ENCODE measurements at regions not wholly inside any gene's neighbourhood (a gene's known extent, or its start where the extent isn't known, plus 50 kb on each side); places are given as distances from the start of the nearest gene placed in this dataset.

DNA sequence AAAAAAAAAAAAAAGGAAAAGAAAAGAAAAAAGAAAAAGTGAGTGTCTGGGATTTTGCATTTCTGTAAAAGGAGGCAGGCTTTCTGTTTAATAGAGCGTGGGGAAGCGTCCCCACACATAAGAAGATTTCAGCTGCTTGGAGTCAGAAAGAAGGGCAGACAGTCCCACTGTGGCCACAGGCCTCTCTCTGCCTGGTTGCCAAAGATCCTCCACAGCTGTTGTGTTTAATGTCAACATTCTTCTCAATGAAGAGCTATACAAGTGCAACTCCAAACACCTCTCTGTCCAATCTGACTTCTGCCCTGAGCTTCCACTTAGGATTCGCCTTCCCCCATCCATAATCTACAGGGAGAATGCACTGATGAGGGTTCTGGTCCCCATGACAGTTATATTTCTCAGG is 64.3 kb upstream of the MLN start:
- no peak overlapping the region for H3K4me3 ChIP-seq (ENCODE audit: low read depth in 1 of 3, low read length in 3 of 3)
- WGBS, 3 donors, result 83 to 93% (median 86%) methylated on average over 3 of the region's 3 CpGs

DNA sequence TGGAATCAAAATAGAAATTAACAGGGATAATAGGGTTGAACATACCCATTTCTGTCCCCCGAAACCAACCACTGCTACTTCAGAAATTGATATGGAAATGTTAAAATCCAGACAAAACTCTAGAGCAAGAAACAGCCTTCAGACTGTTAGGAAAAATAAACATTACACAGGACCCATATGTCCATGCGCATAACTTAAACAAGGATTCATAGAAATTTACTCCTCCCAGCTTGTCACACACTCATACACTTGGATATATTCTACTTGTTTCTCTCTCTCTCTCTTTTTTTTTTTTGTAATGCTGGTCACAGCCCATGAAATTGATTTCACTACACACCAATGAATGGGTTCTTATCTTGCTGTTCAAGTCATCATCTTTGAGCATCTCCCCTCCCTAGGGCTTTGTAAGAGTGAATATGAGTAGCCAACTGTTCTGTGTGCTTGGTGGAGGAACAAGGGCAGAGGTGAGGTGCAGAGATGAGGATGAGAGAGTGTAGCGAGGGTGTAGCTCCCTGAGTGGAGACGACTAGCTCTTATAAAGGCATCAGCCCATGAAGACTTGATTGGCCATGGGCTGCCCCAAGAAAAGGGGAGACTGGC is 61.8 kb upstream of the MLN start:
- no peak for DNase-seq
- Histone ChIP-seq H3K27me3 (ENCODE audit: control insufficient read depth in 3 of 3, insufficient read depth in 3 of 3, low read length in 3 of 3) (peaks cover 0 to 3% (median 2%) of the 10 kb centered on the region in 3 donors), H3K36me3 (ENCODE audit: control insufficient read depth in 3 of 3, insufficient read depth in 2 of 3, low read depth in 1 of 3, low read length in 3 of 3) (no peaks in the 10 kb centered on the region), H3K9me3 (ENCODE audit: control insufficient read depth in 2 of 2, insufficient read depth in 1 of 2, low read depth in 1 of 2, low read length in 1 of 2) (no peaks in the 10 kb centered on the region), H3K4me3 (ENCODE audit: low read depth in 1 of 3, low read length in 3 of 3) (no peak overlapping the region), H3K4me1 (ENCODE audit: control insufficient read depth in 3 of 3, insufficient read depth in 2 of 3, low read depth in 1 of 3, low read length in 2 of 3) (peaks cover 0 to 4% (median 0%) of the 10 kb centered on the region in 3 donors), H3K27ac (ENCODE audit: low read depth in 1 of 3, low read length in 2 of 3) (no peak overlapping the region)
- no peak for FAIRE-seq
- WGBS, 3 donors, result 73 to 96% (median 89%) methylated on average over 4 of the region's 4 CpGs

More for the DNA sequence above, 64.3 kb upstream of the MLN start:
- FAIRE-seq (no peak), DNase-seq (no peak)
- H3K4me1 ChIP-seq (ENCODE audit: control insufficient read depth in 3 of 3, insufficient read depth in 2 of 3, low read depth in 1 of 3, low read length in 2 of 3), result peaks cover 0 to 6% (median 0%) of the 10 kb centered on the region in 3 donors
- H3K36me3 ChIP-seq (ENCODE audit: control insufficient read depth in 3 of 3, insufficient read depth in 2 of 3, low read depth in 1 of 3, low read length in 3 of 3), result no peaks in the 10 kb centered on the region
- no peak overlapping the region for H3K27ac ChIP-seq (ENCODE audit: low read depth in 1 of 3, low read length in 2 of 3)
- H3K9me3 ChIP-seq (ENCODE audit: control insufficient read depth in 2 of 2, insufficient read depth in 1 of 2, low read depth in 1 of 2, low read length in 1 of 2), result no peaks in the 10 kb centered on the region
- peaks cover 0 to 3% (median 2%) of the 10 kb centered on the region in 3 donors for H3K27me3 ChIP-seq (ENCODE audit: control insufficient read depth in 3 of 3, insufficient read depth in 3 of 3, low read length in 3 of 3)

DNA sequence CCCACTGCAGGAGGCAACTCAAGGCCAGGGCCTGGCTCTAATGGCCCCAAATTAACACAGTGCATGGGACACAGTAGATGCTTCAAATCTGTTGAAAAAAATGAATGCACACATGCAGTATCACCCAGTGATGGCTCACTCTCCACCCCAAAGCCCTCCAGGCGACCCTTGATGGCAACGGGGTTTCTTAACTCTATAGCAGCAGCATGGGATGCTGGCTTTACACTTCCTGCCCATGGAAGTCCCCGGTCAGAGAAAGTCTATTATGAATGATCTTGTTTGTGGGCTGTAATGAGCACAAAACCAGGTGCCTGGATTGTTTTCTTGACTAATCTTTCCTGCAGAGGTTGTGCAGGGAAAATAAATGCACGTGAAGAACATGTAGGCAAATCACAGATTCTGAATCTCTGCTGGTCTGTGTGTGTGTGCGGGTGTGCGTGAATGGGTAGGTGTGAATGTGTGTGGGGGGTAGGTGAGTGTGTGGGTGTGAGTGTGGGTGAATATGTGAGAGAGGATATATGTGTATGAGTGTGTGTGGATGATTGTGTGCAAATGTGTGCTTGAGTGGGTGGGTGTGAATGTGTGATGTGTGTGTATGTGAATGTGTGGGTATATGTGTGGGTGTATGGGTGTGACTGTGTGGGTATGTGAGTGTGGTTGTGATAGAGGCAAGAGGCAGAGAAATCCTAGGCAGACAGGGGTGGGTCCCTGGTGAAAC is 60.1 kb upstream of the MLN start:
- Histone ChIP-seq H3K27ac (ENCODE audit: low read depth in 1 of 3, low read length in 2 of 3) (no peak overlapping the region), H3K36me3 (ENCODE audit: control insufficient read depth in 3 of 3, insufficient read depth in 2 of 3, low read depth in 1 of 3, low read length in 3 of 3) (no peaks in the 10 kb centered on the region), H3K9me3 (ENCODE audit: control insufficient read depth in 2 of 2, insufficient read depth in 1 of 2, low read depth in 1 of 2, low read length in 1 of 2) (no peaks in the 10 kb centered on the region), H3K4me1 (ENCODE audit: control insufficient read depth in 3 of 3, insufficient read depth in 2 of 3, low read depth in 1 of 3, low read length in 2 of 3) (peaks cover 0 to 4% (median 0%) of the 10 kb centered on the region in 3 donors), H3K4me3 (ENCODE audit: low read depth in 1 of 3, low read length in 3 of 3) (no peak overlapping the region), H3K27me3 (ENCODE audit: control insufficient read depth in 3 of 3, insufficient read depth in 3 of 3, low read length in 3 of 3) (peaks cover 0 to 3% (median 2%) of the 10 kb centered on the region in 3 donors)
- FAIRE-seq, result no peak
- 72 to 84% (median 75%) methylated on average over 6 of the region's 6 CpGs for WGBS, 3 donors
- no peak for DNase-seq

DNA sequence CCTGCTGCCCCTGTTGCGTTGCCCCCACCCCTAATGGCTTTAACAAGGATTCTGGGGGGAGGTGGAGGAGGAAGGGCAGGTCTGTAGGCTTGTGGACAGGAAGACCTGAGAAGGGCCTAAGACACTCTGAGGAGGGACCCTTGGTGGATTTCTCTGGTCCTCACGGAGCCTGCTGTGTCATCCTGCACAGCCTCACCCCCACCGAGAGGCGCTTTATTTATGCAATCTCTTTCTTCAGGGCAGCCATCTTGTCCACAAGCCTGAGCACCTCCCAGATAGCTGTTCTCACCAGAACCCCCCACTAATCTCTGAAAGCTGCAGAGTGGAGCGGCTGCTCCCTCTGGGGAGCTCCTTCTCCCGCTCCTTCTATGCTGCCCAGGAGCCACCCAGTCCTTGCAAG is 59.3 kb upstream of the MLN start:
- WGBS, 3 donors, result 93 to 99% (median 99%) methylated on average over 6 of the region's 6 CpGs
- no peak for FAIRE-seq
- Histone ChIP-seq H3K36me3 (ENCODE audit: control insufficient read depth in 3 of 3, insufficient read depth in 2 of 3, low read depth in 1 of 3, low read length in 3 of 3) (no peaks in the 10 kb centered on the region), H3K27me3 (ENCODE audit: control insufficient read depth in 3 of 3, insufficient read depth in 3 of 3, low read length in 3 of 3) (peaks cover 0 to 3% (median 2%) of the 10 kb centered on the region in 3 donors), H3K9me3 (ENCODE audit: control insufficient read depth in 2 of 2, insufficient read depth in 1 of 2, low read depth in 1 of 2, low read length in 1 of 2) (no peaks in the 10 kb centered on the region), H3K4me1 (ENCODE audit: control insufficient read depth in 3 of 3, insufficient read depth in 2 of 3, low read depth in 1 of 3, low read length in 2 of 3) (peaks cover 0 to 4% (median 0%) of the 10 kb centered on the region in 3 donors), H3K4me3 (ENCODE audit: low read depth in 1 of 3, low read length in 3 of 3) (no peak overlapping the region), H3K27ac (ENCODE audit: low read depth in 1 of 3, low read length in 2 of 3) (no peak overlapping the region)
- DNase-seq, result no peak

DNA sequence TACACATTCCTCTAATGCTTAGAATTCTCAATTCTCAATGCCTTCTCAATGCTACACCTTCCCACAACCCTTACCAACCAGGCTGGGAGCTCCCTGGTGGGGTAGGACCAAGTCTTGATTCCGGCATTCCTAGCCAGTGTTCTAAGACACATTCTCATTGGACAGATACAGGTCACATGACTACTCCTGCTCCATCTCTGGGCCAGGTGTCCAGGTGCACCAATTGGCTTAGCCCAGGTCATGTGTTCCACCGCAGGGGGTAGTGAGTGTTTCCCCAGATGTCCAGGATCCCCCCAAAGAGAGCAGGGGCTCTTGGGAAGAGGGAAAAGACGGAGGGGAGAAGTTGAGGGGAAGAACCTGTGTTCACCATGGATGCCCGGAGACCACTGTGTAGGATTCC is 58.7 kb upstream of the MLN start:
- 82 to 95% (median 95%) methylated on average over 3 to 4 of the region's 4 CpGs for WGBS, 3 donors
- Histone ChIP-seq H3K4me1 (ENCODE audit: control insufficient read depth in 3 of 3, insufficient read depth in 2 of 3, low read depth in 1 of 3, low read length in 2 of 3) (peaks cover 0 to 4% (median 0%) of the 10 kb centered on the region in 3 donors), H3K27ac (ENCODE audit: low read depth in 1 of 3, low read length in 2 of 3) (no peak overlapping the region), H3K27me3 (ENCODE audit: control insufficient read depth in 3 of 3, insufficient read depth in 3 of 3, low read length in 3 of 3) (peaks cover 0 to 3% (median 2%) of the 10 kb centered on the region in 3 donors), H3K36me3 (ENCODE audit: control insufficient read depth in 3 of 3, insufficient read depth in 2 of 3, low read depth in 1 of 3, low read length in 3 of 3) (no peaks in the 10 kb centered on the region), H3K9me3 (ENCODE audit: control insufficient read depth in 2 of 2, insufficient read depth in 1 of 2, low read depth in 1 of 2, low read length in 1 of 2) (no peaks in the 10 kb centered on the region), H3K4me3 (ENCODE audit: low read depth in 1 of 3, low read length in 3 of 3) (no peak overlapping the region)
- DNase-seq (no peak), FAIRE-seq (no peak)

- WGBS, 3 donors, result 73 to 89% (median 82%) methylated on average over 2 of the region's 2 CpGs
- FAIRE-seq, result no peak
- H3K27me3 ChIP-seq (ENCODE audit: control insufficient read depth in 3 of 3, insufficient read depth in 3 of 3, low read length in 3 of 3), result peaks cover 0 to 3% (median 2%) of the 10 kb centered on the region in 3 donors
Measured at GRCh38 chr6:33861722-33862121, 57.9 kb upstream of the MLN start.

GRCh38 chr6:33860706-33861474 is 57.1 kb upstream of the MLN start:
- Histone ChIP-seq H3K36me3 (ENCODE audit: control insufficient read depth in 3 of 3, insufficient read depth in 2 of 3, low read depth in 1 of 3, low read length in 3 of 3) (no peaks in the 10 kb centered on the region), H3K4me3 (ENCODE audit: low read depth in 1 of 3, low read length in 3 of 3) (no peak overlapping the region), H3K27ac (ENCODE audit: low read depth in 1 of 3, low read length in 2 of 3) (no peak overlapping the region), H3K27me3 (ENCODE audit: control insufficient read depth in 3 of 3, insufficient read depth in 3 of 3, low read length in 3 of 3) (peaks cover 0 to 3% (median 2%) of the 10 kb centered on the region in 3 donors), H3K9me3 (ENCODE audit: control insufficient read depth in 2 of 2, insufficient read depth in 1 of 2, low read depth in 1 of 2, low read length in 1 of 2) (no peaks in the 10 kb centered on the region), H3K4me1 (ENCODE audit: control insufficient read depth in 3 of 3, insufficient read depth in 2 of 3, low read depth in 1 of 3, low read length in 2 of 3) (peaks cover 0 to 10% (median 0%) of the 10 kb centered on the region in 3 donors)
- FAIRE-seq, result no peak
- DNase-seq, result peak in 1 of 2 donors; percentile 16
- 19 to 22% (median 21%) methylated on average over 7 of the region's 7 CpGs for WGBS, 3 donors

More at GRCh38 chr6:33861722-33862121, 57.9 kb upstream of the MLN start:
- H3K36me3 ChIP-seq (ENCODE audit: control insufficient read depth in 3 of 3, insufficient read depth in 2 of 3, low read depth in 1 of 3, low read length in 3 of 3), result no peaks in the 10 kb centered on the region
- no peak overlapping the region for H3K4me3 ChIP-seq (ENCODE audit: low read depth in 1 of 3, low read length in 3 of 3)
- H3K27ac ChIP-seq (ENCODE audit: low read depth in 1 of 3, low read length in 2 of 3), result no peak overlapping the region
- H3K4me1 ChIP-seq (ENCODE audit: control insufficient read depth in 3 of 3, insufficient read depth in 2 of 3, low read depth in 1 of 3, low read length in 2 of 3), result peaks cover 0 to 4% (median 0%) of the 10 kb centered on the region in 3 donors
- H3K9me3 ChIP-seq (ENCODE audit: control insufficient read depth in 2 of 2, insufficient read depth in 1 of 2, low read depth in 1 of 2, low read length in 1 of 2), result no peaks in the 10 kb centered on the region
- no peak for DNase-seq

GRCh38 chr6:33860006-33860405 is 56.2 kb upstream of the MLN start:
- no peak overlapping the region for H3K27ac ChIP-seq (ENCODE audit: low read depth in 1 of 3, low read length in 2 of 3)
- WGBS, 3 donors, result 90 to 97% (median 97%) methylated on average over 6 of the region's 6 CpGs
- no peak overlapping the region for H3K4me3 ChIP-seq (ENCODE audit: low read depth in 1 of 3, low read length in 3 of 3)

More at GRCh38 chr6:33860006-33860405, 56.2 kb upstream of the MLN start:
- Histone ChIP-seq H3K36me3 (ENCODE audit: control insufficient read depth in 3 of 3, insufficient read depth in 2 of 3, low read depth in 1 of 3, low read length in 3 of 3) (no peaks in the 10 kb centered on the region), H3K4me1 (ENCODE audit: control insufficient read depth in 3 of 3, insufficient read depth in 2 of 3, low read depth in 1 of 3, low read length in 2 of 3) (peaks cover 0 to 19% (median 0%) of the 10 kb centered on the region in 3 donors), H3K27me3 (ENCODE audit: control insufficient read depth in 3 of 3, insufficient read depth in 3 of 3, low read length in 3 of 3) (peaks cover 0 to 5% (median 3%) of the 10 kb centered on the region in 3 donors), H3K9me3 (ENCODE audit: control insufficient read depth in 2 of 2, insufficient read depth in 1 of 2, low read depth in 1 of 2, low read length in 1 of 2) (no peaks in the 10 kb centered on the region)
- DNase-seq (no peak), FAIRE-seq (no peak)
